NCI-H2196 treated with DMSO at 0.1 percent for 48 hours (cell line): ENCODE measurements at regions not wholly inside any gene's neighbourhood (a gene's known extent, or its start where the extent isn't known, plus 50 kb on each side); places are given as distances from the start of the nearest gene placed in this dataset.
"Not testable (repeated sequence)": the region's sequence is repeated elsewhere in the genome, so short reads cannot be mapped to it uniquely, and the experiment has no call there.

ENCODE experiments used
- DNase-seq: peaks from one replicate; lab custom pipeline; 2025; ENCODE audit not compliant: unreplicated experiment; lab: John Stamatoyannopoulos, UW

DNA sequence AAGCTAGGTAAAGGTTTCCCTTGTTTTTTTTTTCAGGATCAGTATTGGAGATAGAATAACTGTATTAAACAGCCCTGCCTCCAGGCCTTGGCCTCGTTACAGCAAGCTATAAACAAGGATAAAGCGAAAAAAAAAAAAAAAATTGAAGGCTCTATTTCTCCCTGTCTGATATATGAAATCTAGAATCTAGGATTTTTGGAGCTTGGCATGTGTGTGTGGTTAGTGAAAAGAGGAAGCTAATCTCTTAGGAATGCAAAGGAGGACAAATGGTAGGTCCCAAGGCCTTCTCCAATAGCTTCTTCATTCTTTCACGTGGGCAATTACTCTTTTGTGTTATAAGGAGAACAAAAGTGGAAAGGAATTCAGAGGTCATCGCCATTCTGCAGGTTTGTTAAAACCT is 470.3 kb downstream of the TMEM114 start:
- DNase-seq, result no peak

DNA sequence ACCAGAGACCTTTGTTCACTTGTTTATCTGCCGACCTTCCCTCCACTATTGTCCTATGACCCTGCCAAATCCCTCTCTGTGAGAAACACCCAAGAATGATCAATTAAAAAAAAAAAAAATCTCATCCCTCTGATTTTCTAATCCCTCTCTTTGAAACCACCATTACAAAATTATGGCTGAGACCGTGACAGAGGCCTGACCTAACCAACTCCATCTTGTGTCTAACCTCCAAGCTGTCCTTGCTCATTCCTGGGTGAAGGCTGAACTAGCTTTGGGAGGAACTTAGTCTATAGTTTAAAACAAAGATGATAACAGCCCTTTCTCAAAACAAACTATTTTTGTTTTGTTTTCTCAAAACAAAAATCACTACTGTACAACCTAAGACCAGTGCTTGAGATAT is 474.5 kb downstream of the TMEM114 start:
- DNase-seq, result no peak

DNA sequence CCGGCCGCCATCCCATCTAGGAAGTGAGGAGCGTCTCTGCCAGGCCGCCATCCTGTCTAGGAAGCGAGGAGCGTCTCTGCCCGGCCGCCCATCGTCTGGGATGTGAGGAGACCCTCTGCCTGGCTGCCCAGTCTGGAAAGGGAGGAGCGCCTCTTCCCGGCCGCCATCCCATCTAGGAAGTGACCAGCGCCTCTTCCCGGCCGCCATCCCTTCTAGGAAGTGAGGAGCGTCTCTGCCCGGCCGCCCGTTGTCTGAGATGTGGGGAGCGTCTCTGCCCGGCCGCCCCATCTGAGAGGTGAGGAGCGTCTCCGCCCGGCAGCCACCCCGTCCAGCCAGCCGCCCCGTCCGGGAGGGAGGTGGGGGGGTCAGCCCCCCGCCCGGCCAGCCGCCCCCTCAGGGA is 475.4 kb downstream of the TMEM114 start:
- not testable (repeated sequence) for DNase-seq

GRCh38 chr16:8113843-8114242 is 476.5 kb downstream of the TMEM114 start:
- no peak for DNase-seq

- no peak for DNase-seq
Observed at GRCh38 chr16:8110572-8111514, 479.5 kb downstream of the TMEM114 start.

DNA sequence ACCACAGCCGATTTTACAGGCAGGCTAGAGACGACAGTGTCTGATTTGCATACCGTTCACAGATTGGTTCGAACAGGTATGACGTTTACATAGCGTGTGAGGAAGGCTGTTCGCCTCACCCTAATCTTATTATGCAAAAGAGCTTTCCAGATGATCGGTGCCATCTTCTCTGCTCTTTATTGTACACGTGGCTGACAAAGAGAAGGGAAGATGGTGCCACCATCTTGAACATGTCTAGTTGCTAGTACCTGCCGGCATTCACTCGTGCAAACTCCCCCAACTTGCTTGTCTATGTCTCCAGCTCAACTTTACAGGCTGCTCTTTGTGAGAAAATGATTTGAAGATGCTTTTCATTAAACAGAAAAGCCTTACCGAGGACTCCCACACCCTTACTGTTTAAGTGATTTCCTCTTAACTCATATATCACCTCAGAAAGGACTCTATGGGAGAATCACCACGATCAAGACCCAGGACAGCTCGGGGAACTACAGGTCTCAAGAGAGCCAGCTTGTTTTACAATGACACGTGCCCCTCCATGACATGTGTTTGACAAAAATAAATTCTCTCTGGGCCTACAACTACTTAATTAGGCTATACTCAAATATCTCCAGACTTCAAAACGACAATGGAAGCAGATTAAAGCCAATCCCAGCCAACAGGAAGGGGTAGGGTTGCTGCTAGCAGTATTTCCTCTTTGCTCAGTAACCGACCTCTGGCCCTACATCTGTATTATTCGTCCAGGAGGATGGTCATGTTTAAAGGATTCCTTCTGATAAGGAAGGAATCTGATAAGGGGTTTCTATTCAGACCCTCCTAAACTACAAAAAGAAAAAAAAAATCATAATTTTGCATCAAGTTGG is 480.6 kb downstream of the TMEM114 start:
- DNase-seq, result no peak

DNA sequence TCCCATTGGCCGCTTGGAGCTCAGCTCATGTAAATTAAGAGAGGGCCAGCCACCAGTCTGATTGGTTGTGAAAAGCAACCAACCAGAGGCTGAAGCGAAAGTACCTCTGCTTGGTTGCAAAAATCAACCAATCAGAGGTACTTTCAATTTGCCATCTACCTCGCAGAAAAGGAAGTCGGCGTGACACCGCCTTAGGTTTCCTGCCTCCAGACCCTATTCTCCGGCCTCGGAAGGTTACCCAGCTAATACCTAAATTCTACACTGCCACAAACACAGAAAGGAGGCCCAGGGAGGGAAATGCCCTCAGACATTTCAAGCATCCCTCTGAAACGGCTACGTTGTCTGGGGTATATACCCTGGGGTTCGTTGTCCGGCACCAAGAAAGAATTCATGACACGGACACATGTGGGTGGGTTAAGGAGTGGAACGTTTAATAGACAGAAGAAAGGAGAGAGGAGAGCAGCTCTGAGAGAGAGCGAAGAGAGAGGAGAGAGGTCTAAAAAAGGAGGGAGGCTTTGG is 481.3 kb downstream of the TMEM114 start:
- DNase-seq, result no peak

DNA sequence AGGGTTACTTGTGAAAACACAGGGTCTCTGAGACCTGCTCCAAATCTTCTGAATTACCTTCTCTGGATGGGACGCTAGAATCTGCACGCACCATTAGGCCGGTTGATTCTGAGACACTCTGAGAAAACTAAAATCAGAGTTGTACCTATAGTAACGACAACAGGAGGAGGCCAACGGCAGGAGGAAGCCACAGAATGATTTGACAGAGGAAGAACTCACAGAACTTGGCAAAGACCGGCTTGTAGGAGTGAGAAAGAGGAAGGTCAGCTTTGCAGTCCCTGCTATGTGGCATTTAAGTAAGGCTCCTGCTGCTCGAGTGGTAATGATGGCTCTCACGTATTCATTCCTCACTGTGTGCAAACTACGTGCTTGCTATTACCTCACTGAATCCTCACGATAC is 483.0 kb downstream of the TMEM114 start:
- no peak for DNase-seq

DNA sequence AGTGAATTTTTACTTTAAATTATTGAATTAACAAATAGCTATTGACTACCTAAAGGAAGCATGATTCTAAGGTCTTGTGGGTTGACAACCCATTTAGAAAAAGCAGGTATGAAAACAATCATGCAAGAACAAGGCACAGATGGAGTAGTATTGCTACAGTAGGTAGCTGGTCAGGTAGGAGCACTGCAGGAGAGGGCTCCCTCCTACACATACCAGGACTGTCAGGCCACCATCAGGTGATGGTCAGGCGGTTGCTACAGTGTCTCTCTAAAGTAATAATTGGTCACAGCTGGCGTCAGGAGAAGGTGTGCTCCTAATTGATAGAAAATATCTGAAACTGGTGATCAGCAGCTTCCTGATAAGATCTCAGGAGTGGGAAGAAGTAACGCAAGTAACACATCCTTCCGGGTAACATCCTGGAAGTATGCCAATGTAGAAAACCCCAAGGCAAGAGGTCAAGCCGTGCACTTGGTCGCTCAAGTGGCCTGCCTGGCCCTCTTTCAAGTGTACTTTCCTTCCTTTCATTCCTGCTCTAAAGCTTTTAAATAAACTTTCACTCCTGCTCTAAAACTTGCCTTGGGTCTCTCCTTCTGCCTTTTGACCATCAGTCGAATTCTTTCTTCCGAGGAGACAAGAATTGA is 486.5 kb downstream of the TMEM114 start:
- no peak for DNase-seq

DNA sequence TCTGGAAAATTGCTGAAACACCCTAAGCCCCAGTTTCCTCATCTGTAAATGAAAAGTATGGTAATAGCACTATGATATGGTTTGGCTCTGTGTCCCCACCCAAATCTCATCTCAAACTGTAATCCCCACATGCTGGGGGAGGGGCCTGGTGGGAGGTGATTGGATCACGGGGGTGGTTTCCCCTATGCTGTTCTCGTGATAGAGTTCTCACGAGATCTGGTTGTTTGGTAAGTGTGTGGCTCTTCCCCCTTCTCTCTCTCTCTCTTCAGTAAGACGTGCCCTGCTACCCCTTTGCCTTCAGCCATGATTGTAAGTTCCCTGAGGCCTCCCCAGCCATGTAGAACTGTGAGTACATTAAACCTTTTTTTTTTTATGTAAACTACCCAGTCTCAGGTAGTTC is 490.7 kb downstream of the TMEM114 start:
- no peak for DNase-seq

DNA sequence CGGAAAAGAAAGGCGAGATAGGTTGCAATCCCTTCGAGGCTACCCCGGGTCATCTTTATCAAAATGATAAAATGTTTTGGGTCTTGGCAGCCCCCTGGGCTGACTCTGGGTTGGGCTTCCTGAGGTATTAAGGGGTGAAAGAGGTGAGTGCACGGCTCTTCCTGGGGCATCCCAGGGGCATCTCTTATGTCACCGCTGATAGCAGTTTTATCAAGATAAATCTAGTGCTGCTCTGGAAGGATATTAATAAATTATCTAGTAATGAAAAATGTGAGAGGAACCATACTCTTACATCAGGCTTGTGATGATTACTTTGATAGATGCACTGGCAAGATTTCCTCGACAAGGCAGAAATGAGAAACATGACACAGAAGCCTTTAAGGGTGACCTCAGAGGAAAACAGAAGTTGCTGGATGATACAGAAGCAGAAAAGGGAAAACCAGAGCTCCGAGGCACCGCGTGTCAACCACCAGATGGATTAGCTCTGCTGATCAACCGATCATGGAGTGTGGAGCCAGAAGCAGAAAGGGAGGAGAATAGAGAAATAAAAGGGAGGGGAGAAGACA is 491.3 kb downstream of the TMEM114 start:
- no peak for DNase-seq

GRCh38 chr16:8096211-8096610 is 494.1 kb downstream of the TMEM114 start:
- no peak for DNase-seq

DNA sequence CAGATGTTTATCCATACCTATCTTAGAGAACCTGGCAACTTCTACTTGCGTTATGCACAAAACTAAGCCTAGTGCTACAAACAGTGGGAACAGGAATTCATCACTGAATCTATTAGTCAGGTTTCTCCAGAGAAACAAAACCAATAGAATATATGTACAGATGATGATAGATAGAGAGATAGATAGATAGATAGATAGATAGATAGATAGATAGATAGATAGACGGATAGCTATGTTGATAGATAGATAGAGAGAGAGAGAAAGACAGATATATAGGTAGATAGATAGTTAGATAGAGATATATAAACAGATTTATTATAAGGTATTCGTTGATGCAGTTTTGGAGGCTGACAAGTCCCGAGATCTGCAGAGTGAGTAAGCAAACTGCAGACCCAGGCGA is 495.6 kb downstream of the TMEM114 start:
- DNase-seq, result no peak

- DNase-seq, result no peak
Observed at GRCh38 chr16:8088820-8089338, 501.4 kb downstream of the TMEM114 start.

DNA sequence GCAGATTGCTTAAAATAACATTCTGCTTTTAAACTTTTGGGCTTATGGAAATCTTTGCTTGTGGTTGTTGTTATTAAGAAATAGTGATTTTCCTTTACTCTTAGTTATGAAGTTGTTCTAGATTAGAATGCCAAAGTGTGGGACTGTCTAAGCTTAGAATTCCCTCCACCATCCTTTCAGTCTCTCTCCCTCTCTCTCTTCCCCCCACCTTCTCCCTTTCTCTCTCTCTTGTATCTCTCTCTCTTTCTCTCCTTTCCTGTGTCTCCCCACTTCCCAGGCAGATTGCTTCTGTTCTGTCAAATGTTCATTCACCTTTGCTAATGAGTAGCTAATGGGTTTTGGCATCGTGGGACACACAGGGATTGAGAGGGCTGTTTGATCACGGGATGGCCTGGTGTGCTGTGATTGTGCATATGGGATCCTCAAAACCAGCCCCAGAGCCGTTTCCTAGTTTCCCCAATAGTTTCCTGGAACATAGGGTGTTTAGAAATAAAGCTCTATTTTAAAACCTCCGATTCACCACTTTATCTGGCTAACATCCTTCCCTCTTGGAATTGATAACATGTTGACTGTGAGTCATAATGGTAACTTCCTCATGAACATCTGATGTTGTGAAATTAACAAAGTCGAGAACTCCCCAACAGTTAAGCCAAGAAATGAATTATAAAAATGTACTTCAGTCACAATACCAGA is 502.6 kb downstream of the TMEM114 start:
- no peak for DNase-seq

GRCh38 chr16:8087146-8087545 is 503.2 kb downstream of the TMEM114 start:
- no peak for DNase-seq

GRCh38 chr16:8084882-8085281 is 505.4 kb downstream of the TMEM114 start:
- no peak for DNase-seq

- no peak for DNase-seq
Observed at GRCh38 chr16:8084302-8084701, 506.0 kb downstream of the TMEM114 start.

- no peak for DNase-seq
Observed at GRCh38 chr16:8083560-8083959, 506.8 kb downstream of the TMEM114 start.

DNA sequence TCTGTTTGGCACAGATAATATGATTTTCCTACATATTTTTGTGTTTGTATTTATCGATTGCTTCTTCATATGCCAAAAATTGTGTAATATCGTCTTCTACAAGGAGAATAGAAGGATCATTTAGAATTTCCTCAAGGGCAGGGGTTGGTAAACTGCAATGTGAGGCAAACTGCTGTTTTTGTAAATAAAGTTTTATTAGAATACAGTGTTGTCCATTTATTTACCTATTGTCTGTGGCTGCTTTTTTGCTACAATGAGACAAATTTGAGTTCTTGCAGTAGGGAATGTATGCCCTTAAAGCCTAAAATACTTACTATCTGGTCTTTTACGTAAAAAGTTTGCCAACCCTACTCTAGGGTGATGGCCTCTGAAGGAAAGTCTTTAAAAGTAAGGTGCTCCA is 509.5 kb downstream of the TMEM114 start:
- no peak for DNase-seq
